ENCODE measurements at regions not wholly inside any gene's neighbourhood (a gene's known extent, or its start where the extent isn't known, plus 50 kb on each side); places are given as distances from the start of the nearest gene placed in this dataset.

DNA sequence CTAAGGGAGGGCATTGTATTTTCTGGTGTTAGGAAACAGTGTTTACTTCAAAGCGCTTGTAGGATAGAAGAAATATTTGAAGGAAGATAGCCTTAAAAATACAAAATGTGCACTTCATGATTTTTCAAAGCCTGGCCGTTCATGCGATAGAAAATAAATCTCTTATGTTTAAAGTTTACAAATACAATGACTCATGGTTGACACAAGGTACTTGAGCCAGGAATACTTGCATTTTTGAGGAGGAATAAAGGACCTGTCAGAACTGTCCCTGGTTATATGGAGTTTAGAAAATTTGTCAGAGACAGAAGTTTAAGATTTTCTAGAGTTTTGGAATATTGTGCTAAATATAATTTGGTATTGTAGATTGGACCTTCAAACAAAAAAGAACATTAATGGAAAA lies 1223.2 kb upstream of the SLC10A2 start:
- intact Hi-C loops (cut with DNase I) = no loop called here

DNA sequence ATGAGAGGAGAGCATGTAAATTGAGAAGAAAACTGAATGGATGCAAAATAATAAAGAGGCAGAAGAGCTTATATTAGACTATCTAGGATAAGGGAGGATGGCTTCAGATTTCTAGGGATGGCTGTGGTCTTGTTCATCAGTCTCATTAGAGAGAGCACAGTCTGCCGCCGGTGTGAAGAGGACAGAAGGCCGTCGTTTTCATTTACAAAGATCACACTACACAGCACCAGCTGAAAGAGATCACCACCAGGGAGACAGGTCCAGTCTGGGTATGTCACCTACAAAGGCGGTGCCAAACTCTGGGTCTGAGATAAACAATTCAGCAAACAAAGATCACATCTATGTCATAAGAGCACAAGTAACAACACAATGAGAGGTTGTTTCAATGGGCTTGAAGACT lies 1222.3 kb upstream of the SLC10A2 start:
- intact Hi-C loops (cut with DNase I) = no loop called here
- no peak for DNase-seq

More for the DNA sequence above, 1223.2 kb upstream of the SLC10A2 start:
- no peak for DNase-seq

DNA sequence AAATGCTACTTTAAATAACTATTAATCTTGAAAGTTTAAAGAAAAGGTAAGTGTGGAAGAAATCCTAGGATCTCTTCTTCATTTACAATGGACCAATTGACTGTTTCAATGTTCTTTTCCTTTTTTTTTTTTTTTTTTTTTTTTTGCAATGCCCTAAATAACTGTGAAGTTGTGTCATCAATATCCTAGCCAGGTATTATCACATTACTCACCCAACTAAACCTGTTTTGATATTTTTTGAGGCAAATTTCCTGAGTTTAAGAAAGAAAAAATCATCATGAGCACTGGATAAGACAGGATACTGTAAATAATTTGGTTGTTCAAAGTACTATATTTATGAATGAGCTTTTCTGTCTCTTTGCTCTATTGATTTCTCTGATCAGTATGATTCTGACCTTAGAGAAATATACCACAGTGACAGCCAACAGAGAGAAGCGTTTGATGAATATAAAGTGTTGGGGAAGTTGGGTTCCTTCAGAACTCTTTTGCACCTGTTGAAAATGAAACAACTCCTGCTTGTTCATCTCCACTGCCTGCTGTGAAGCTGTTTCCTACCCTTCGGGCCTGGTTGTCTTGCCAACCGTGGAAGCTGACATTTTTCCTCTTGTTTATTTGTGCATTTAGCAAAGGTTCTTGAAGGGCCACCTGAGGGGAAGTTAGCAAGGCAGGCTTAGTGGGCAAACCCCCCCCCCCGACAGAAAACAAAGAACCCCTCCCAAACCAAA lies 1220.5 kb upstream of the SLC10A2 start:
- DNase-seq = no peak
- intact Hi-C loops (cut with DNase I) = no loop called here

DNA sequence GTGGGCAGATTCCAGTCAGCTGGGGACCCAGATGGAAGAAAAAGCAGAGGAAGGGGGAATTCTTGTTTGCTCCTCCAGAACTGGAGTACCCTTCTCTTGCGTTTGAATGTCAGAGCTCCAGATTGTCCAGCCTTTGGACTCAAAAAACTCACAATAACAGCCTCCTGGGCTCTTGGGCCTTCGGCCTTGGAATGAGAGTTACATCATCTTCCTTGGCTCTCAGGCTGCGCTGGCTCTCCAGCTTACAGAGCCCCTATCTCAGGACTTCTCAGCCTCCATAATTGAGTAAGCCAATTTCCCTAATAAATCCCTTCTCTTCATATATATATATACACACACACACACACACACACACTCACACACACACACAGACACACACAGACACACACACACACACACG lies 1215.7 kb upstream of the SLC10A2 start:
- intact Hi-C loops (cut with DNase I) = no loop called here
- DNase-seq = no peak

DNA sequence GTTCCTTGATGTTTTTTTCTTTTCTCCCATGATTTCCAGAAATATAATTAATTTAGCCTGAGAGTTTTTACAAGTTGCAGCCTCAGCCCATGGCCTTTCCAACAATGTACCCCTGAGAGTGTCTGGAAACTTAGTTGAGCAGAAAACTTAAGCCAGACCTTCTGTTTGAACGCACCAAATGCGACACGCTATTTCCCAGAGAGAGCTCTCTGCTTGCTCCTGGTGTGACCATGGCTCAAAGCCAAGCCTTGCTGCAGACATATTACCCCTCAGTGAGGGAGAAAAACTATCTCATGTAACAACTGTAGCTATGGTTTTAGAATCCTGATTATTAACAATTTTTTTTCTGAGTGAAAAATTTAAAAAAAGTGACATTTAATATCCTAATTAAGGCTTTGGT lies 1204.5 kb upstream of the SLC10A2 start:
- no peak for DNase-seq
- intact Hi-C loops (cut with DNase I) = no loop called here

DNA sequence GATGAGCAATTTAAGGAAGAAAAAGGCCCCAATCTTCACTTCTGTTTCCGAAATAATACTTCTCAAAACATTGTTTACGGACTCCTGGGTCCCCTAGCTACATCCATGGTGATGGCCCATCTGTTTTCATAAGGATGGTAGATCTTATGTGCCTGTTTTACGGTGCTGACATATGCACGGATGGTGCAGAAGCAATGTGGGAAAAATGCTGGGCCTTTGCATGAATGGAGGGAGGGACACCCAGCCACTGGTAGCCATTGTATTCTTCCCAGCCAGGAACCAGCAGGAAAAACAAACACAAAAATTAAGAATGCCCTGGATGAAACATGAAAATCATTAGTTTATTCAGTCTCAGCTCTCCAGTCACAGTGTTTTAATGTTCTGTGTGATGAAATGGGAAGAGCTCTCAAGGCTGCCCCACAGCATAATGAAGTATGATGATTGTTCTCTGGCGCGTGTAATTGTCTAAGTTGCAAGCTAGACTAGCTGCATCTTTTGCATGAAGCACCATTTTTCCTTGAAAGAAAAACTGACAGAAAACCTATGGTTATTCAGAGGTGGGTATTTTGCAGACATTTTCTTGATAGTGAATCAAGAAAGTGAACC lies 1201.1 kb upstream of the SLC10A2 start:
- DNase-seq = no peak
- intact Hi-C loops (cut with DNase I) = no loop called here

DNA sequence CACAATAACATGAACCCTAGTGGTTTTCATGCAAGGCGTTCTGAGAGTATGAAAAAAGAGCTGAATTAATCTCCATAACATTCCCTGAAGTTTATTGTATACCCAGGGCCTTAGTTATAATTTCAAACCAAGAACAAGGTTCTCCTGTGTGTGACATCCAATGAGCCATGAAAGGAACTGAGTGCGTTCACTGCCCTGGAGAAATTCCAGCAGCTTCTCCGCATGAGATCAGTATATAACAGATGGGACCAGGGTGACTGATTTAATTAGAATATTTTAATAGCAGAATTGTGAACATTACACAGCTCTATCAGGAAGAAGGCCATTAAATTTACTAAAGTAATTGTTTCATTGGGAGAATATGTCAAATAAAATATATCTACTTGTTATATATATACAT lies 1190.5 kb upstream of the SLC10A2 start:
- intact Hi-C loops (cut with DNase I) = no loop called here
- no peak for DNase-seq

DNA sequence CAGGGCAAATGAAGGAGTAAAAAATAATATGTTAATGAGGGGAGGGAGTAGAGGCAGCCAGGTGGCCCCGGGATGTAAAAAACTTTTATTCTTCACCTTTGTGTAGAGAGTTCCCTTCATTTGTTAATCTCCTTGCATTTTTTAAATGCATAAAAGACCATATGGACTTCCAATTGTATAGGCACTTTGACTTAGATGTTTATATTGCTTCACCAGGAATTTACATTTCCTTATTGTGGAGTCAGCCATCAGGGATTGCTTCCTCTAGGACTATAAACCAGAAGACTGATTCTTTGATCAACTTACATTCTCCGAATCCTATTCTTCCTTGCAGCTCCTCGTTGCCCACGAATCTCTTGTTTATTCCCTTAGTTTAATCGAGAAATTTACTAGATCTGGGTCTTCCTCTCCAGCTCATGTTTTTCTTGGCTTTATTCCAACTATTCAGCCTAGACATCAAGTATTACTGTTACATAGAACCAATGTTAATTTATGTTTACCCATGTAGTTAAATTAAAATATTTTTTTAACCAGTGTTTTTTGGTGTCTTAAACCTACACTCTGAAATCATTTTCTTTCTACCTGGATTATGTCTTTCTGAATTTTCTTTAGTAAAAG lies 1187.0 kb upstream of the SLC10A2 start:
- intact Hi-C loops (cut with DNase I) = no loop called here
- DNase-seq = no peak

DNA sequence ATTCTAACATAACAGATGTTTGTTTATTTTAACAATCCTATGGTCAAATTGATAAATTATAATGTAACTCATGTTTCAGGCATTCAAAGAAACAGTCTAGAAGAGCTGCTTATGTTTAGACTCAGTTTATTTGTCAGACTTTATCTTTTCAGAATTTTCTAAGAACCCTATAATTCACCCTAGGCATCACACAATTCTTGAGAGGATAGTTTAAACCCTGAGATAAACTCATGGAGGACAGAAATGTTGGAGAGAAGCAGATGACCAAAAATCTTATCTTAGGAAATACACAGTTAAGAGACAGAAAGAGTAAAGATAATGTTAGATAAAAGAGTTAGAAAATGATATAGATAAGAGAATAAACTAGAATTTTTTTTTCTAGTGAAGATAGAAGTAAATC lies 1185.7 kb upstream of the SLC10A2 start:
- no peak for DNase-seq

DNA sequence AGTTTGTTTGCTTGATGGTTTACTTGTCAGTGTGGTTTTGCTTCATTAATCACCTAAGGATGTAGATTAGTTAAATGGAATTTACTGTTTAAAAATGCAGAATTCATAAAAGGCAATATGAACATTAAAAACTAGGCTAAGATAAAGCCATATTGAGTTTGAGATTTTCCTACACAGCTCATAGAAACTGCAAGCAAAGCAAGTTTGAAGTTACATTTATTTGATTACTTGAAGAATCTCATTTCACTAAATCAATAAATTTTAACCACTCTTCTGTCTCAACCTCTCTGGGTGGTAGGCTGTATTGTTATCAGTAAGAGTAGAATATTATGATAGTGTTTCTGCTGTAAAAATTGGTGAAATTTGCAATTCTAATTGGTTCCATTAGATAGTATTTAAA lies 1180.7 kb upstream of the SLC10A2 start:
- intact Hi-C loops (cut with DNase I) = no loop called here
- DNase-seq = no peak

More for the DNA sequence above, 1185.7 kb upstream of the SLC10A2 start:
- intact Hi-C loops (cut with DNase I) = no loop called here

DNA sequence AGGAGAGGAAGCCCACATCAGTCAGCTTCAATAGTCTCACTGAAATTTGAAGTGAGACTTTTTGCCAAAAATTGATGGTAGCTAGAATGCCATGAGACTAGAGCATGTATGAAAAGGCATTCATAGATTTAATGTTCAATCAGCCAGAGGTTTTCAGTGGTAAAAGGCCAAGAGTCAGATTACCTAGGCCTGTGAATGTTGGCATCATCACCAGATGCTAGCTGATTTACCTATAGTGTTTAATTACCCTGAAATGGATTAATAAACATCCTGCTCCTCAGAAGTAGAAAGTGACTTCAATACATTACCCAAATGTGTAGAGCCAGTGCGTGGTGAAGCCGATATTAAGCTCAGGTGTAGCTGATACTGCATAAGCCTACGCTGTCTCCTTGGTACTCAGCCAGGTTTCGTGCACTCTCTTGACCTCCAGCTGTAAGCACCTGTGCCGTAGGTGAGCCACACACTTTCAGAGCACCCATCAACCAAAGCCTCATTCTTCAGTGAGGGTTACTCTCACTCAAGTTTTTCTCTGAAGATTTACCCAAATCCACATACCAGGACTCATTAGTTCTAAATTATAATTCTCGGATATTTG lies 1140.3 kb upstream of the SLC10A2 start:
- intact Hi-C loops (cut with DNase I) = no loop called here

DNA sequence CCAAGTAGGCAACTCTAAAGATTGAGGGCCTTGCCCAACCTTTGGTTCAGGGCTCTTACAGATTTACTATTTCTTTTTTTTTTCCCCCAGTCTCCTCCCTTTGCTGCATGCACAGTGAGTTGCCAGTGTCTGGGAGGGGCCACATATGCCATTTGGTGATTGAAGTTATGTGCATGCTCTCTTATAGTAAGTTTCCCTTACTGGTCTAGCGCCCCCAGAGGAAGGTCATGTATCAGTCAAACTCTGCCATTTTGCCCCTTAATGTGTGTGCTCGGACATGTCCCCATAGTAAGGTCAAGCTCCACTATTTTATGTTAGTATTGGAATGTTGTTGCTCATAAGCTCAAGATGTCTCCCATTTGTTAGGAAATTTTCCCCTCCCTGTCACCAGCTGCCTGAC lies 1138.0 kb upstream of the SLC10A2 start:
- intact Hi-C loops (cut with DNase I) = no loop called here
- DNase-seq = no peak

More for the DNA sequence above, 1140.3 kb upstream of the SLC10A2 start:
- no peak for DNase-seq

DNA sequence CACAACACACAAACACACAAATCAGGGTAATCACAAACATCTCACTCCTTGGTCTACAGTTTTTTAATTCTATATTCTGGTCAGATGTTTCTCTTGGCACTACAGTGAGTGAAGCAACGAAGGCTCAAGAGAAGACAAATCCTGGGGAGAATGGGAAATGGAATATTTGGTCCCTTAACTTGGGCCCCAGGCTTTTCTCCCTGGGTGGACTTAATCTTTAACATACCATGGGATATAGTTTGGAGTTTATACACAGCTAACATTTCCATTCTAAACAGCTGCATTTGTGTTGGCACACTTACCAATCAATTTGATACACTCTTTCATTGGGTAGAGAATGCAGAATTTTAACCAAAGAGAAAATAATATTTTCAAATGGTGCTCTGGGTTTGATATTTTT lies 1132.6 kb upstream of the SLC10A2 start:
- intact Hi-C loops (cut with DNase I) = no loop called here
- no peak for DNase-seq

DNA sequence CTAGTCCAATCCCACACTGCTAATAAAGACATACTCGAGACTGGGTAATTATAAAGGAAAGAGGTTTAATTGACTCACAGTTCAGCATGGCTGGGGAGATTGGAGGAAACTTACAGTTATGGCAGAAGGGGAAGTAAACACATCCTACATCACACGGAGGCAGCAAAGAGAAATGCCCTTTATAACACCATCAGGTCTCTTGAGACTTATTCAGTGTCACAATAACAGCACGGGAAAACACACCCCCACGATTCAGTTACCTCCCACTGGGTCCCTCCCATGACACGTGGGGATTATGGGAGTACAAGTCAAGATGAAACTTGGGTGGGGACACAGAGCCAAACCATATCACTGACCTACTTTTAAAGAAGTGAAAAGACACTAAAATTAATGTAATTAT lies 1130.4 kb upstream of the SLC10A2 start:
- no peak for DNase-seq
- intact Hi-C loops (cut with DNase I) = no loop called here

DNA sequence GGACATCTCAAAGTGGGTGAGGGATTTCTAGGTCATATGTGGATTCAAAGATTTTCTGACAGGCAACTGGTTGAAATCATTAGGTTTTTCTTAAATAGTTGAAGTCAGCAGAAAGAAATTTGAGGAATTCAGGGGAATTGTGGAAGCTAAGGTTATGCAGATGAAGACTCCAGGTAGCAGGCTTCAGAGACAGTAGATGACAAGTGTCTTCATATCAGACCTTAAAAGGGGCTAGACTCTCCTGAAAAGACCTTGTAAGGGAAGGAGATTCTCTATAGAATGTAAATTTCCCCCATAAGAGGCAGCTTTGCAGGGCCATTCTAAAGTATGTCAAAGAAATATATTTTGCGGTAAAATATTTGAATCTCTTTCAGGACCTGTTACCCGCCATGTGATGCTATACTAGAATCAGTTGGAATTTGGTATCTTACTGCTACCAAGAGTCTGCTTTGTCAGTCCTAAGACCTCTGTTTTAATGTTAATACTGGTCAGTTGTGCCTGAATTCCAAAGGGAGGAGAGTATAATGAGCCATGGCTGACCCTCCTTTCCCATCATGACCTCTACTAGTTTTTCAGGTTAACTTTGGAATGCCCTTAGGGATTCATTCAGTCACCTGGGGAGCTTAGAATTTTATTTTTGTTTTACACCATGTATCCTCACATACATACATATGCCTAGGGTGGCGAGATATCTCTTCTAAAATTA lies 1115.5 kb upstream of the SLC10A2 start:
- no peak for DNase-seq
- intact Hi-C loops (cut with DNase I) = no loop called here

DNA sequence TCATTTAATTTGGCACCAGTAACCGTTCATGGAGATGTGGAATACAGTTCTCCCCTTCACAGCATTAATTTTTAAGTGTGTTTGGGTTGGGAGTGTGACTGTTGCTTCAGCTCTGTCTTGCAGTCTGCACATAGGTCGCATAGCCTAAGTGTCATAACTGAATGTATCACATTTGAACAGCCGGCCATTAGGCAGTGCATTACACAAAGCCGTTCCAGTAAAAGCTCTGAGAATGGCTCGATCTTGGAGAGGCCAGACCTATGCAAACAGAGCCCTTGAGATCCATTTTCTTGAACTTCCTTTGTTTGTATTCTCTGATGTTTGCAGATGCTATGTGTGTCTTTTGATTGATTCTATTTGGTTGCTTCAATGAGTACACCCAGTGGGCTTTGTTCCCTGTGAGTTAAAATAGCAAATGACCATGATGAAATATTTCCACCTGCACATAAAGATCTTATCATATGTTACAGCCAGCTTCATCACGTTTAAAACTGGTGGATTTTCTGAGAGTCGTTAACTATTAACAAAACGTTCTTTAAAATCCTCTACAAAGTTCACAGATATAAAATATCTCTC lies 1104.9 kb upstream of the SLC10A2 start:
- DNase-seq = no peak
- intact Hi-C loops (cut with DNase I) = no loop called here

DNA sequence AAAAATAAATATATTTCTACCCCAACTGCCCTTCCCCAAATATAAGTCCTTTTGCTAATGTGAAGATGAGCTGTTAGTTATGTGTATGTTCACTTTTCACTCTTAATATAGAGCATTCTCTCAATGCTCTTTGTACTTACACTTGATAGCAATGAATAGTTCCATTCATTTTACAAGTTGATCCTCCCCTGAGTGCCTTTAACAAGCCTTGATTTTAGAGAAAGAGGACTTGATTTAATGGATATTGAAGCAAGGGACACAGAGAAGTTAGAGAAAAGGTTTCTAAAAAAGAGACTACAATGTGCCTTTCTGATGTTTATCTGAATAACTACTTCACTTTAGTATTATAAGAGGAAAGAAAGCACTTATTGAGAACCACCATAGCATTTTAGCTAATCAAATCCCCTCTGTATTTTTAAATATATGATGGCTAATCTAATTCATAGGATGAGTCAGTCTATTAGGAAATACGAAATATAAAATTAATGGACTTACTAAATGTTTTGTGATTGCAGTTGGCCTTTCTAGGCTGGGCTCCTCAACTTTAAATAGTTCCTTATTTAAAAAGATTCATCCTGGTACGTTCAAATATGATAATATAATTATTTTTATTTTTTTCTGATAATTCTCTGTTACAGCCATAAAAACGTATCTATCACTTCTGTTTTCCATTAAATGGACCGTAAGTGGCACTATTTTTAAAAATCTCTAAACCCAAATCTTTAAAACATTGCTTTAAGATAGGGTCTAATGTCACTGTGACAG lies 1097.8 kb upstream of the SLC10A2 start:
- intact Hi-C loops (cut with DNase I) = no loop called here
- DNase-seq = no peak

DNA sequence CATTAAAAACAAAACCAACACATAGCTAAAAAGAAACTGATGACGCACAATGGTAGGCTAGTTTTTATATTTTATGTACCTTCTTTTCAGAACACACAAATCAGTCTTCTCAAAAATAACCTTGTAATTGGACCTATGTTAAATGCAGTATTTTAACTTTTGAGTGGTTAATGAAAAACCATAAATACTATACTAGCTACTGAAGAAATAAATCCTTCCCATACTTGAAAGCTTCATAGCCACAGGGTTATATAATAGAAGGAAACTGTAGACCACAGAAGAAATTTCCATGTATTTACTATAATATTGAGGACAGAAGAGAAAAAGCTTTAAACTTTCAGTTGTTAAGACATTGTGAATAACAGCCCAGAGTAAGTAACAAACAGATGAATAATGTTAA lies 1094.3 kb upstream of the SLC10A2 start:
- DNase-seq = no peak
- intact Hi-C loops (cut with DNase I) = no loop called here
